HG03378 (cell line): ENCODE measurements at regions not wholly inside any gene's neighbourhood (a gene's known extent, or its start where the extent isn't known, plus 50 kb on each side); places are given as distances from the start of the nearest gene placed in this dataset.
"Not testable (repeated sequence)": the region's sequence is repeated elsewhere in the genome, so short reads cannot be mapped to it uniquely, and the experiment has no call there.

Experiments
- ATAC-seq: cut with Tn5 transposase; IDR thresholded peaks from one replicate; pipeline ENCODE4 v1.9.1; 2021; ENCODE audit warnings: mild to moderate bottlenecking, moderate library complexity; ENCODE audit not compliant: unreplicated experiment

- ATAC-seq, result no peak
These were observed 126.0 kb upstream of the ERCC4 start for GRCh38 chr16:13793841-13794409.

GRCh38 chr16:13795131-13795530, 124.8 kb upstream of the ERCC4 start:
- no peak for ATAC-seq

GRCh38 chr16:13797718-13798117, 122.2 kb upstream of the ERCC4 start:
- no peak for ATAC-seq

GRCh38 chr16:13798211-13798610, 121.7 kb upstream of the ERCC4 start:
- no peak for ATAC-seq

- ATAC-seq, result no peak
These were observed 116.0 kb upstream of the ERCC4 start for GRCh38 chr16:13803974-13804373.

GRCh38 chr16:13805951-13806350, 114.0 kb upstream of the ERCC4 start:
- no peak for ATAC-seq

GRCh38 chr16:13806671-13807070, 113.3 kb upstream of the ERCC4 start:
- no peak for ATAC-seq

GRCh38 chr16:13808102-13808501, 111.9 kb upstream of the ERCC4 start:
- no peak for ATAC-seq

- ATAC-seq, result no peak
These were observed 110.2 kb upstream of the ERCC4 start for GRCh38 chr16:13809765-13810164.

- ATAC-seq, result no peak
These were observed 108.1 kb upstream of the ERCC4 start for GRCh38 chr16:13811834-13812233.

GRCh38 chr16:13816701-13817100, 103.3 kb upstream of the ERCC4 start:
- ATAC-seq, result no peak

- ATAC-seq, result no peak
These were observed 96.5 kb upstream of the ERCC4 start for GRCh38 chr16:13823501-13823900.

GRCh38 chr16:13829697-13830299, 90.2 kb upstream of the ERCC4 start:
- no peak for ATAC-seq

- no peak for ATAC-seq
These were observed 86.4 kb upstream of the ERCC4 start for GRCh38 chr16:13833515-13833914.

GRCh38 chr16:13835387-13835786, 84.6 kb upstream of the ERCC4 start:
- no peak for ATAC-seq

GRCh38 chr16:13835935-13836730, 83.8 kb upstream of the ERCC4 start:
- no peak for ATAC-seq

- ATAC-seq, result no peak
These were observed 81.4 kb upstream of the ERCC4 start for GRCh38 chr16:13838401-13839190.

GRCh38 chr16:13839577-13839976, 80.4 kb upstream of the ERCC4 start:
- no peak for ATAC-seq

- ATAC-seq, result no peak
These were observed 74.7 kb upstream of the ERCC4 start for GRCh38 chr16:13845232-13845631.

GRCh38 chr16:13848795-13849194, 71.2 kb upstream of the ERCC4 start:
- ATAC-seq, result no peak

- ATAC-seq, result not testable (repeated sequence)
These were observed 69.8 kb upstream of the ERCC4 start for GRCh38 chr16:13850173-13850572.
